Vagina (tissue), 2 donors: ENCODE measurements at regions not wholly inside any gene's neighbourhood (a gene's known extent, or its start where the extent isn't known, plus 50 kb on each side); places are given as distances from the start of the nearest gene placed in this dataset.

Source experiments
- DNase-seq, 2 donors: peaks; one replicate each; pipeline ENCODE4 v3.0.0-alpha.2; 2017; ENCODE audit errors: extremely low spot score in 2 of 2
- H3K27ac ChIP-seq: fragments of 200-600 bp; sonication (generic); one replicate; pipeline ENCODE4 v1.5.1; 2019
- H3K27me3 ChIP-seq: fragments of 200-600 bp; sonication (generic); one replicate; pipeline ENCODE4 v1.5.1; 2019
- H3K36me3 ChIP-seq, 2 donors: fragments of 200-600 bp; sonication (generic); one replicate each; pipeline ENCODE4 v1.5.1; 2017 to 2019
- H3K4me1 ChIP-seq: fragments of 200-600 bp; sonication (generic); one replicate; pipeline ENCODE4 v1.5.1; 2019
- H3K4me3 ChIP-seq, 2 donors: fragments of 200-600 bp; sonication (generic); 1 replicate in 1 of 2; 2 replicates in 1 of 2; pipeline ENCODE4 v1.5.1; 2016 to 2019
- H3K9me3 ChIP-seq: fragments of 200-600 bp; sonication (generic); one replicate; pipeline ENCODE4 v1.5.1; 2019
- CTCF ChIP-seq, 3 experiments: fragments of 450-650 bp in 2 of 3; fragments of 200-600 bp in 1 of 3; sonication (generic) in 1 of 3; IDR thresholded peaks; one replicate each; pipeline ENCODE4 v1.5.1; 2017 to 2019; ENCODE audit warnings: antibody characterized with exemption in 3 of 3, mild to moderate bottlenecking in 2 of 3, moderate library complexity in 2 of 3
- POLR2A ChIP-seq, 2 donors: fragments of 450-650 bp; IDR thresholded peaks; one replicate each; pipeline ENCODE4 v1.6.1; 2017; ENCODE audit warnings: antibody characterized with exemption in 2 of 2, mild to moderate bottlenecking in 2 of 2, moderate library complexity in 2 of 2
- POLR2AphosphoS5 ChIP-seq, 2 donors: sonication (generic); formaldehyde crosslinking; IDR thresholded peaks; one replicate each; pipeline ENCODE4 v1.9.0; 2017; ENCODE audit warnings: antibody characterized with exemption in 2 of 2, mild to moderate bottlenecking in 2 of 2, low read depth in 1 of 2; ENCODE audit not compliant: insufficient read depth in 1 of 2
- intact Hi-C: fragments of 100-400 bp; cut with DNase I; formaldehyde crosslinking; loops from one replicate; pipeline ENCODE4 v1.15.1; 2023

DNA sequence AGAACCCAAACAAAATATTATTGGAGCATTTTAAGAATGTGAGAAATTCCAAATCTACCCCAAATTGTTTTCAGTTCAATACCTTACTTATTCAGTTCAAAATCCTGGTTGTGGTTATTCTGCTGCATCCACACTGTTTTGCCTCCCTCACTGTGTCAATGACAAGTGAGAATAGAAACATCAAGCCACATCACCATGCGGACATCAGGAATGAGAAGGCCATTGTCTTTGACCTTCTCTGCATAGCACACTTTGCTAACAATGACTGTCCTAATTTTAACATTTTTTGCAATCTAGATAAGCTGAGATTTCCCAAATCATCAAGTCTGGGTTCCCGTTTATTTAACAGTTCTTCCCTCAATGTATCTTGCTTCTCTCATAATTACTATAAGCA lies 93.7 kb downstream of the ELAPOR2 start:
- DNase-seq: no peak
- H3K27ac ChIP-seq: no peak overlapping the region
- TF ChIP-seq CTCF (IDR thresholded peaks at IDR 0.05) (no peak), POLR2A (IDR thresholded peaks at IDR 0.05) (no peak), POLR2AphosphoS5 (IDR thresholded peaks at IDR 0.05; ENCODE audit: insufficient read depth in 1 of 2, low read depth in 1 of 2) (no peak)
- no peaks in the 10 kb centered on the region for H3K36me3 ChIP-seq
- H3K4me3 ChIP-seq: no peak overlapping the region
- H3K27me3 ChIP-seq: no peaks in the 10 kb centered on the region
- H3K9me3 ChIP-seq: no peaks in the 10 kb centered on the region
- H3K4me1 ChIP-seq: no peaks in the 10 kb centered on the region
- intact Hi-C loops: no loop called here

- H3K4me1 ChIP-seq: no peaks in the 10 kb centered on the region
- H3K4me3 ChIP-seq: no peak overlapping the region
- no peaks in the 10 kb centered on the region for H3K27me3 ChIP-seq
- no peak overlapping the region for H3K27ac ChIP-seq
- TF ChIP-seq CTCF (IDR thresholded peaks at IDR 0.05) (no peak), POLR2A (IDR thresholded peaks at IDR 0.05) (no peak), POLR2AphosphoS5 (IDR thresholded peaks at IDR 0.05; ENCODE audit: insufficient read depth in 1 of 2, low read depth in 1 of 2) (no peak)
- DNase-seq: no peak
- intact Hi-C loops: no loop called here
- no peaks in the 10 kb centered on the region for H3K9me3 ChIP-seq
- H3K36me3 ChIP-seq: no peaks in the 10 kb centered on the region
Observed at GRCh38 chr7:86964973-86965726, 94.3 kb downstream of the ELAPOR2 start.

GRCh38 chr7:86963599-86964230 lies 95.7 kb downstream of the ELAPOR2 start:
- Histone ChIP-seq H3K4me3 (no peak overlapping the region), H3K9me3 (no peaks in the 10 kb centered on the region), H3K27me3 (no peaks in the 10 kb centered on the region), H3K27ac (no peak overlapping the region), H3K36me3 (no peaks in the 10 kb centered on the region), H3K4me1 (no peaks in the 10 kb centered on the region)
- no peak for TF ChIP-seq POLR2A (IDR thresholded peaks at IDR 0.05)
- TF ChIP-seq CTCF (IDR thresholded peaks at IDR 0.05): no peak
- TF ChIP-seq POLR2AphosphoS5 (IDR thresholded peaks at IDR 0.05; ENCODE audit: insufficient read depth in 1 of 2, low read depth in 1 of 2): no peak
- DNase-seq: no peak
- intact Hi-C loops: no loop called here

GRCh38 chr7:86962623-86963022 lies 96.8 kb downstream of the ELAPOR2 start:
- Histone ChIP-seq H3K36me3 (no peaks in the 10 kb centered on the region), H3K9me3 (no peaks in the 10 kb centered on the region), H3K4me1 (no peaks in the 10 kb centered on the region), H3K4me3 (no peak overlapping the region), H3K27me3 (no peaks in the 10 kb centered on the region), H3K27ac (no peak overlapping the region)
- intact Hi-C loops: no loop called here
- TF ChIP-seq POLR2A (IDR thresholded peaks at IDR 0.05) (no peak), CTCF (IDR thresholded peaks at IDR 0.05) (no peak), POLR2AphosphoS5 (IDR thresholded peaks at IDR 0.05; ENCODE audit: insufficient read depth in 1 of 2, low read depth in 1 of 2) (no peak)
- DNase-seq: no peak

DNA sequence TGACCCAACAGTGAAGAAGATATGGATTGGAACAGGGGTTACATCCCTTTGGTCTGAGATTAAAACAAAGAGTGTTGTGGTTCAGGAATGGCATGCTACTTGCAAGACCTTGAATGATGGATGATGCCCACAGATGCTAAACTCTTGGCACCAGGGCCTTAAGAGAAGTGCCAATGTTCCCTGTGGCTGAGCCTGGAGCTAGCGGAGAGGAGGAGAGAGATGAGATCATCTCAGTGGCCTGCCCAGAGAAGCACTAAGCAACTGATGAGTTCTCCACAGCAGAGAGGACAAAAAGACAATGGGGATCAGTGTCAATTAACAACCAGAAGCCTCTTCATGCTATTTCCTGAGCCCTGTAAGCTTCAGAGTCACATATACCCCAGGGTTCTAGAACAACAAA lies 97.8 kb downstream of the ELAPOR2 start:
- Histone ChIP-seq H3K27me3 (no peaks in the 10 kb centered on the region), H3K4me3 (no peak overlapping the region), H3K36me3 (no peaks in the 10 kb centered on the region), H3K27ac (no peak overlapping the region), H3K4me1 (no peaks in the 10 kb centered on the region), H3K9me3 (no peaks in the 10 kb centered on the region)
- no peak for DNase-seq
- intact Hi-C loops: no loop called here
- TF ChIP-seq CTCF (IDR thresholded peaks at IDR 0.05): no peak
- TF ChIP-seq POLR2AphosphoS5 (IDR thresholded peaks at IDR 0.05; ENCODE audit: insufficient read depth in 1 of 2, low read depth in 1 of 2): no peak
- TF ChIP-seq POLR2A (IDR thresholded peaks at IDR 0.05): no peak
